ENCODE measurements at regions not wholly inside any gene's neighbourhood (a gene's known extent, or its start where the extent isn't known, plus 50 kb on each side); places are given as distances from the start of the nearest gene placed in this dataset.

DNA sequence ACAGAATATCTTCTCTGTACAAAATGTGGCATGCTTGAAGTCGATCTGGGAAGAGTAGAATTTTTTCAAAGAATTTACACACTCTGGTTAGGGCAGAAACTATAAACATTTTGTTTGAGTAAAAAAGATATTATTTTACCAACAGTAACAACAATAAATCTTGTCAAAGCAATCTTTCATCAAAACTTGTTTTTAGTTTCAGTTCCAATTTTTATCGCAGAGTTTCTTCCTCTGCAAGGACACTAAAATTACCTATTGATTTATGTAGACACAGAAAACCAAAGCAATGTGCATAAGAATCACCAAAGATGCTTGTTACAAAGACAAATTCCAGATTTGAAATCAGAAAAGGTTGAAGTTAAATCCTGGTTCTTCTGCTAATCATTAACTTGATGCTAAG, 61.9 kb downstream of the CGGBP1 start:
- no peak overlapping the region for H3K4me3 Mint-ChIP-seq
- ChIA-PET POLR2A (no interaction called here), CTCF (no interaction called here)
- DNase-seq (ENCODE audit: low spot score) = no peak
- H3K27ac Mint-ChIP-seq = no peak overlapping the region
- ATAC-seq = no peak
- H3K36me3 Mint-ChIP-seq = no peaks in the 10 kb centered on the region
- no peaks in the 10 kb centered on the region for H3K9me3 Mint-ChIP-seq
- H3K27me3 Mint-ChIP-seq (ENCODE audit: low read depth) = no peaks in the 10 kb centered on the region
- TF ChIP-seq RORB (CRISPR knock-in tag; IDR thresholded peaks at IDR 0.05) = no peak
- TF ChIP-seq, protein P1, sequence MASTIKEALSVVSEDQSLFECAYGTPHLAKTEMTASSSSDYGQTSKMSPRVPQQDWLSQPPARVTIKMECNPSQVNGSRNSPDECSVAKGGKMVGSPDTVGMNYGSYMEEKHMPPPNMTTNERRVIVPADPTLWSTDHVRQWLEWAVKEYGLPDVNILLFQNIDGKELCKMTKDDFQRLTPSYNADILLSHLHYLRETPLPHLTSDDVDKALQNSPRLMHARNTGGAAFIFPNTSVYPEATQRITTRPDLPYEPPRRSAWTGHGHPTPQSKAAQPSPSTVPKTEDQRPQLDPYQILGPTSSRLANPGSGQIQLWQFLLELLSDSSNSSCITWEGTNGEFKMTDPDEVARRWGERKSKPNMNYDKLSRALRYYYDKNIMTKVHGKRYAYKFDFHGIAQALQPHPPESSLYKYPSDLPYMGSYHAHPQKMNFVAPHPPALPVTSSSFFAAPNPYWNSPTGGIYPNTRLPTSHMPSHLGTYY (CRISPR knock-in tag; IDR thresholded peaks at IDR 0.05) = no peak
- no peak for TF ChIP-seq ELF4 (CRISPR knock-in tag; IDR thresholded peaks at IDR 0.05; ENCODE audit: low read depth)
- TF ChIP-seq, protein P2, sequence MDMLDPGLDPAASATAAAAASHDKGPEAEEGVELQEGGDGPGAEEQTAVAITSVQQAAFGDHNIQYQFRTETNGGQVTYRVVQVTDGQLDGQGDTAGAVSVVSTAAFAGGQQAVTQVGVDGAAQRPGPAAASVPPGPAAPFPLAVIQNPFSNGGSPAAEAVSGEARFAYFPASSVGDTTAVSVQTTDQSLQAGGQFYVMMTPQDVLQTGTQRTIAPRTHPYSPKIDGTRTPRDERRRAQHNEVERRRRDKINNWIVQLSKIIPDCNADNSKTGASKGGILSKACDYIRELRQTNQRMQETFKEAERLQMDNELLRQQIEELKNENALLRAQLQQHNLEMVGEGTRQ (CRISPR knock-in tag; IDR thresholded peaks at IDR 0.05) = no peak
- TF ChIP-seq IRF2 (CRISPR knock-in tag; IDR thresholded peaks at IDR 0.05; ENCODE audit: borderline replicate concordance, low read depth) = no peak
- H3K4me1 Mint-ChIP-seq = no peaks in the 10 kb centered on the region

DNA sequence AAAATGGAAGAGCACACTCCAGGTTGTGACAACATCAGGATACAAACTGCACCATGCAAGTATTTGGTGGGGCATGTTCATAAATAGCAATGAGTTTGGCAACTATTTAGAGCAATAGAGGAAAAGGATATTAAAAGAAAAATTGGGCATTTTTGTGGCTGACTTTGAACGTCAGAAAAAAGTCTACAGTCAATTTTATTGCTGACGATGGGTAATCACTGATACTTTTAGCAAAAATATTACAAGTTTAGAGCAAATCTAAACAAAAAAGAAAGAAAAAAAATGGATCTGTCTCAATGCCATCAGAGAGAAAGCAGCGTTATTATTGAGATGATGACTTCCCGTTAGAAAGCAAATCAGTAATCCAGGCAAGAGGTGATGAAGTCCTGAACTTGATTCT, 65.2 kb downstream of the CGGBP1 start:
- Mint-ChIP-seq H3K36me3 (no peaks in the 10 kb centered on the region), H3K9me3 (no peaks in the 10 kb centered on the region), H3K27me3 (ENCODE audit: low read depth) (no peaks in the 10 kb centered on the region), H3K4me3 (no peak overlapping the region), H3K4me1 (peaks cover 4% of the 10 kb centered on the region; the same call in 1 of the 2 replicates), H3K27ac (no peak overlapping the region)
- POLR2A ChIA-PET = no interaction called here
- no peak for ATAC-seq
- DNase-seq (ENCODE audit: low spot score) = no peak
- TF ChIP-seq, protein P3, sequence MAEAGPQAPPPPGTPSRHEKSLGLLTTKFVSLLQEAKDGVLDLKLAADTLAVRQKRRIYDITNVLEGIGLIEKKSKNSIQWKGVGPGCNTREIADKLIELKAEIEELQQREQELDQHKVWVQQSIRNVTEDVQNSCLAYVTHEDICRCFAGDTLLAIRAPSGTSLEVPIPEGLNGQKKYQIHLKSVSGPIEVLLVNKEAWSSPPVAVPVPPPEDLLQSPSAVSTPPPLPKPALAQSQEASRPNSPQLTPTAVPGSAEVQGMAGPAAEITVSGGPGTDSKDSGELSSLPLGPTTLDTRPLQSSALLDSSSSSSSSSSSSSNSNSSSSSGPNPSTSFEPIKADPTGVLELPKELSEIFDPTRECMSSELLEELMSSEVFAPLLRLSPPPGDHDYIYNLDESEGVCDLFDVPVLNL (CRISPR knock-in tag; IDR thresholded peaks at IDR 0.05; ENCODE audit: borderline replicate concordance, low read depth) = no peak
- TF ChIP-seq CREB1 (CRISPR knock-in tag; IDR thresholded peaks at IDR 0.05) = no peak
- TF ChIP-seq ZNF219 (CRISPR knock-in tag; IDR thresholded peaks at IDR 0.05; ENCODE audit: borderline replicate concordance) = no peak
- TF ChIP-seq NR2C2 (CRISPR knock-in tag; IDR thresholded peaks at IDR 0.05) = no peak
- TF ChIP-seq, protein P4, sequence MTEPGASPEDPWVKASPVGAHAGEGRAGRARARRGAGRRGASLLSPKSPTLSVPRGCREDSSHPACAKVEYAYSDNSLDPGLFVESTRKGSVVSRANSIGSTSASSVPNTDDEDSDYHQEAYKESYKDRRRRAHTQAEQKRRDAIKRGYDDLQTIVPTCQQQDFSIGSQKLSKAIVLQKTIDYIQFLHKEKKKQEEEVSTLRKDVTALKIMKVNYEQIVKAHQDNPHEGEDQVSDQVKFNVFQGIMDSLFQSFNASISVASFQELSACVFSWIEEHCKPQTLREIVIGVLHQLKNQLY (CRISPR knock-in tag; IDR thresholded peaks at IDR 0.05) = no peak
- TF ChIP-seq, protein P5, sequence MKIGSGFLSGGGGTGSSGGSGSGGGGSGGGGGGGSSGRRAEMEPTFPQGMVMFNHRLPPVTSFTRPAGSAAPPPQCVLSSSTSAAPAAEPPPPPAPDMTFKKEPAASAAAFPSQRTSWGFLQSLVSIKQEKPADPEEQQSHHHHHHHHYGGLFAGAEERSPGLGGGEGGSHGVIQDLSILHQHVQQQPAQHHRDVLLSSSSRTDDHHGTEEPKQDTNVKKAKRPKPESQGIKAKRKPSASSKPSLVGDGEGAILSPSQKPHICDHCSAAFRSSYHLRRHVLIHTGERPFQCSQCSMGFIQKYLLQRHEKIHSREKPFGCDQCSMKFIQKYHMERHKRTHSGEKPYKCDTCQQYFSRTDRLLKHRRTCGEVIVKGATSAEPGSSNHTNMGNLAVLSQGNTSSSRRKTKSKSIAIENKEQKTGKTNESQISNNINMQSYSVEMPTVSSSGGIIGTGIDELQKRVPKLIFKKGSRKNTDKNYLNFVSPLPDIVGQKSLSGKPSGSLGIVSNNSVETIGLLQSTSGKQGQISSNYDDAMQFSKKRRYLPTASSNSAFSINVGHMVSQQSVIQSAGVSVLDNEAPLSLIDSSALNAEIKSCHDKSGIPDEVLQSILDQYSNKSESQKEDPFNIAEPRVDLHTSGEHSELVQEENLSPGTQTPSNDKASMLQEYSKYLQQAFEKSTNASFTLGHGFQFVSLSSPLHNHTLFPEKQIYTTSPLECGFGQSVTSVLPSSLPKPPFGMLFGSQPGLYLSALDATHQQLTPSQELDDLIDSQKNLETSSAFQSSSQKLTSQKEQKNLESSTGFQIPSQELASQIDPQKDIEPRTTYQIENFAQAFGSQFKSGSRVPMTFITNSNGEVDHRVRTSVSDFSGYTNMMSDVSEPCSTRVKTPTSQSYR (CRISPR knock-in tag; IDR thresholded peaks at IDR 0.05) = no peak
- TF ChIP-seq, protein P6, sequence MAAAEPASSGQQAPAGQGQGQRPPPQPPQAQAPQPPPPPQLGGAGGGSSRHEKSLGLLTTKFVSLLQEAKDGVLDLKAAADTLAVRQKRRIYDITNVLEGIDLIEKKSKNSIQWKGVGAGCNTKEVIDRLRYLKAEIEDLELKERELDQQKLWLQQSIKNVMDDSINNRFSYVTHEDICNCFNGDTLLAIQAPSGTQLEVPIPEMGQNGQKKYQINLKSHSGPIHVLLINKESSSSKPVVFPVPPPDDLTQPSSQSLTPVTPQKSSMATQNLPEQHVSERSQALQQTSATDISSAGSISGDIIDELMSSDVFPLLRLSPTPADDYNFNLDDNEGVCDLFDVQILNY (CRISPR knock-in tag; IDR thresholded peaks at IDR 0.05) = no peak
- CTCF ChIA-PET = no interaction called here

DNA sequence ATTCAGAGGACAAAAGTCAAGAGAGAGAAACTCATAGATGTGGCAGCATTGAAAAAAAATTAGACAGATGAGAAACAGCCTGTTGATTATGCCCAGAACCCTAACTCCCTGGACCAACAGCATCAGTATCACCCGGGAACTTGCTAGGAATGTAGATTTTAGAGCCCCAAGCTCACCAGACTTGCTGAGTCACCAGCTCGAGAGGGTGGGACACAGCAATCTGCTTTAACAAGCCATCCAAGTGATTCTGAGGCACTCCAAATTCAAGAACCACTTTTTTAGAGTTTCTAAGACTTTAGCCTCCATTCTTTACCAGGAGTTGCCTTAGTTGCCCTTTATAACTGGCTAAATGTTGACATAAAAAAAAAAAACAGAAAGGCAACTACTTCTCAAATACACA, 70.9 kb downstream of the CGGBP1 start:
- DNase-seq (ENCODE audit: low spot score) (peak; percentile 20), ATAC-seq (peak; percentile 78)
- no peak overlapping the region for H3K4me3 Mint-ChIP-seq
- H3K9me3 Mint-ChIP-seq = peaks cover 10% of the 10 kb centered on the region; the same call in 1 of the 2 replicates
- no peaks in the 10 kb centered on the region for H3K27me3 Mint-ChIP-seq (ENCODE audit: low read depth)
- peaks cover 12% of the 10 kb centered on the region for H3K4me1 Mint-ChIP-seq
- POLR2A ChIA-PET = no interaction called here
- CTCF ChIA-PET = interaction anchor here (1.3 kb wide), 1 partner anchor 637 kb away, joined by 4 read pairs; no protein-coding TSS in a partner anchor
- H3K36me3 Mint-ChIP-seq = no peaks in the 10 kb centered on the region
- no peak overlapping the region; the same call in 1 of the 2 replicates for H3K27ac Mint-ChIP-seq
- no peak for TF ChIP-seq IRF2 (CRISPR knock-in tag; IDR thresholded peaks at IDR 0.05; ENCODE audit: borderline replicate concordance, low read depth)
- TF ChIP-seq, protein P7, sequence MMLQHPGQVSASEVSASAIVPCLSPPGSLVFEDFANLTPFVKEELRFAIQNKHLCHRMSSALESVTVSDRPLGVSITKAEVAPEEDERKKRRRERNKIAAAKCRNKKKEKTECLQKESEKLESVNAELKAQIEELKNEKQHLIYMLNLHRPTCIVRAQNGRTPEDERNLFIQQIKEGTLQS (CRISPR knock-in tag; conservative IDR thresholded peaks at IDR 0.05) = no peak
- no peak for TF ChIP-seq GRHL2 (CRISPR knock-in tag; IDR thresholded peaks at IDR 0.05; ENCODE audit: insufficient replicate concordance, severe bottlenecking)
- no peak for TF ChIP-seq ZNF317 (CRISPR knock-in tag; IDR thresholded peaks at IDR 0.05; ENCODE audit: borderline replicate concordance, low read depth)
- no peak for TF ChIP-seq MXD4 (CRISPR knock-in tag; IDR thresholded peaks at IDR 0.05; ENCODE audit: borderline replicate concordance)
- TF ChIP-seq, protein P8, sequence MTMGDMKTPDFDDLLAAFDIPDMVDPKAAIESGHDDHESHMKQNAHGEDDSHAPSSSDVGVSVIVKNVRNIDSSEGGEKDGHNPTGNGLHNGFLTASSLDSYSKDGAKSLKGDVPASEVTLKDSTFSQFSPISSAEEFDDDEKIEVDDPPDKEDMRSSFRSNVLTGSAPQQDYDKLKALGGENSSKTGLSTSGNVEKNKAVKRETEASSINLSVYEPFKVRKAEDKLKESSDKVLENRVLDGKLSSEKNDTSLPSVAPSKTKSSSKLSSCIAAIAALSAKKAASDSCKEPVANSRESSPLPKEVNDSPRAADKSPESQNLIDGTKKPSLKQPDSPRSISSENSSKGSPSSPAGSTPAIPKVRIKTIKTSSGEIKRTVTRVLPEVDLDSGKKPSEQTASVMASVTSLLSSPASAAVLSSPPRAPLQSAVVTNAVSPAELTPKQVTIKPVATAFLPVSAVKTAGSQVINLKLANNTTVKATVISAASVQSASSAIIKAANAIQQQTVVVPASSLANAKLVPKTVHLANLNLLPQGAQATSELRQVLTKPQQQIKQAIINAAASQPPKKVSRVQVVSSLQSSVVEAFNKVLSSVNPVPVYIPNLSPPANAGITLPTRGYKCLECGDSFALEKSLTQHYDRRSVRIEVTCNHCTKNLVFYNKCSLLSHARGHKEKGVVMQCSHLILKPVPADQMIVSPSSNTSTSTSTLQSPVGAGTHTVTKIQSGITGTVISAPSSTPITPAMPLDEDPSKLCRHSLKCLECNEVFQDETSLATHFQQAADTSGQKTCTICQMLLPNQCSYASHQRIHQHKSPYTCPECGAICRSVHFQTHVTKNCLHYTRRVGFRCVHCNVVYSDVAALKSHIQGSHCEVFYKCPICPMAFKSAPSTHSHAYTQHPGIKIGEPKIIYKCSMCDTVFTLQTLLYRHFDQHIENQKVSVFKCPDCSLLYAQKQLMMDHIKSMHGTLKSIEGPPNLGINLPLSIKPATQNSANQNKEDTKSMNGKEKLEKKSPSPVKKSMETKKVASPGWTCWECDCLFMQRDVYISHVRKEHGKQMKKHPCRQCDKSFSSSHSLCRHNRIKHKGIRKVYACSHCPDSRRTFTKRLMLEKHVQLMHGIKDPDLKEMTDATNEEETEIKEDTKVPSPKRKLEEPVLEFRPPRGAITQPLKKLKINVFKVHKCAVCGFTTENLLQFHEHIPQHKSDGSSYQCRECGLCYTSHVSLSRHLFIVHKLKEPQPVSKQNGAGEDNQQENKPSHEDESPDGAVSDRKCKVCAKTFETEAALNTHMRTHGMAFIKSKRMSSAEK (CRISPR knock-in tag; IDR thresholded peaks at IDR 0.05; ENCODE audit: borderline replicate concordance) = no peak
- no peak for TF ChIP-seq KAT7 (CRISPR knock-in tag; IDR thresholded peaks at IDR 0.05; ENCODE audit: borderline replicate concordance)
